ENCODE measurements at regions not wholly inside any gene's neighbourhood (a gene's known extent, or its start where the extent isn't known, plus 50 kb on each side); places are given as distances from the start of the nearest gene placed in this dataset.
"Not testable (repeated sequence)": the region's sequence is repeated elsewhere in the genome, so short reads cannot be mapped to it uniquely, and the experiment has no call there.

DNA sequence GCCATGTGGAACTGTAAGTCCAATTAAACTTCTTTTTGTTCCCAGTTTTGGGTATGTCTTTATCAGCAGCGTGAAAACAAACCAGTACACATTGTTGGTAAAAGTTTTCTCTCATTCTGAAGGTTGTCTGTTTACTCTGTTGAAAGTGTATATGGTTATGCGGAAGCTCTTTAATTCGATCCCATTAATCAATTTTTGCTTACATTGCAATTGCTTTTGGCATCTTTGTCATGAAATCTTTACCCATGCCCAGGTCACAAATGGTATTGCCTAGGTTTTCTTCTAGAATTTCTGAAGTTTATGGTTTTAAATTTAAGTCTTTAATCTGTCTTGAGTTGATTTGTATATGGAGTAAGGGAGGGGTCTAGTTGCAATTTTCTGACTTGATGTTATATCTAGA is 1901.9 kb downstream of the MAT2B start:
- H3K4me1 ChIP-seq (ENCODE audit: control insufficient read depth in 1 of 2, insufficient read depth in 2 of 2, low read length in 2 of 2) = no peaks in the 10 kb centered on the region
- ATAC-seq (ENCODE audit: low FRiP score) (no peak), DNase-seq (no peak)
- H3K27me3 ChIP-seq (ENCODE audit: control insufficient read depth in 1 of 2, insufficient read depth in 2 of 2, low read length in 1 of 2) = no peaks in the 10 kb centered on the region
- intact Hi-C loops (cut with DNase I) = no loop called here
- WGBS, 2 donors = 86 to 88% methylated on average over 3 of the region's 3 CpGs
- no peak overlapping the region for H3K27ac ChIP-seq (ENCODE audit: low read depth in 1 of 2, low read length in 2 of 2)
- H3K36me3 ChIP-seq (ENCODE audit: control insufficient read depth in 1 of 2, insufficient read depth in 2 of 2, low read length in 1 of 2) = no peaks in the 10 kb centered on the region
- H3K9me3 ChIP-seq (ENCODE audit: control insufficient read depth, low read length) = no peaks in the 10 kb centered on the region
- no peak overlapping the region for H3K4me3 ChIP-seq (ENCODE audit: low read length in 2 of 2)

DNA sequence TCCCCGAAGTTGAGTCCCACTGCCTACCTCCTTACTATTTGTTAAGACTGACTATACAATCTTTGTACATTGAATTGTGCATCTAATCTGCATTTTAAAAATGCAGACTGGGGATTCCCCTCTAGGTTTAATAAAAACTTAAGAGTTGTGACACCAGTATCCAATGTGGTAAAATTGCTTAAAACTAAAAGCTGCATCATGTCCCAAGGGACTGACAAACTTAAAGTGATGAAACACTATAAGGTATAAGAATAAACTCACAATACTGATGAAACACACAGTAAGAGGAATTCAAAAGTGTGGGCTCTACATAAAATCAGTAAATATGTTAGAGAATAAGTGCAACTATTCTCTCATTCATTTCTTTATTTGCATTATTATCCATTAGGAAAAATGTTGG is 1905.1 kb downstream of the MAT2B start:
- intact Hi-C loops (cut with DNase I) = no loop called here

DNA sequence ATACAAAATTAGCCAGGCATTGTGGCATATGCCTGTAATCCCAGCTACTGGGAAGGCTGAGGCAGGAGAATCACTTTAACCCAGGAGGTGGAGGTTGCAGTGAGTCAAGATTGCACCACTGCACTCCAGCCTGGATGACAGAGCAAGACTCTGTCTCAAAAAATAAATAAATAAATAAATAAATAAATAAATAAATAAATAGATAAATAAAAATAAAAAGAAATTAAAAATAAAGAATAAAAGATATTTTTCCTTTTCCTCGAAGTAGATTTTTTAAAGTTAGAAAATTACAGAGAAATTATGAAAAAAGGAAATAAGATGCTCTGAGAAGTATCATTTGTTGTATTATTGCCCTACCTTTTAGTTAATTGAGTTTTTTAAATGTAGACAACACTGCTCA is 1906.1 kb downstream of the MAT2B start:
- H3K4me3 ChIP-seq (ENCODE audit: low read length in 2 of 2); H3K36me3 ChIP-seq (ENCODE audit: control insufficient read depth in 1 of 2, insufficient read depth in 2 of 2, low read length in 1 of 2); H3K27ac ChIP-seq (ENCODE audit: low read depth in 1 of 2, low read length in 2 of 2); DNase-seq; H3K4me1 ChIP-seq (ENCODE audit: control insufficient read depth in 1 of 2, insufficient read depth in 2 of 2, low read length in 2 of 2); H3K9me3 ChIP-seq (ENCODE audit: control insufficient read depth, low read length); H3K27me3 ChIP-seq (ENCODE audit: control insufficient read depth in 1 of 2, insufficient read depth in 2 of 2, low read length in 1 of 2); ATAC-seq (ENCODE audit: low FRiP score); intact Hi-C loops (cut with DNase I): not testable (repeated sequence)
- 78 to 81% methylated on average over 1 of the region's 1 CpG for WGBS, 2 donors

More for the DNA sequence above, 1905.1 kb downstream of the MAT2B start:
- Histone ChIP-seq H3K9me3 (ENCODE audit: control insufficient read depth, low read length) (no peaks in the 10 kb centered on the region), H3K4me1 (ENCODE audit: control insufficient read depth in 1 of 2, insufficient read depth in 2 of 2, low read length in 2 of 2) (no peaks in the 10 kb centered on the region), H3K36me3 (ENCODE audit: control insufficient read depth in 1 of 2, insufficient read depth in 2 of 2, low read length in 1 of 2) (no peaks in the 10 kb centered on the region), H3K27ac (ENCODE audit: low read depth in 1 of 2, low read length in 2 of 2) (no peak overlapping the region), H3K4me3 (ENCODE audit: low read length in 2 of 2) (no peak overlapping the region), H3K27me3 (ENCODE audit: control insufficient read depth in 1 of 2, insufficient read depth in 2 of 2, low read length in 1 of 2) (no peaks in the 10 kb centered on the region)
- ATAC-seq (ENCODE audit: low FRiP score) (no peak), DNase-seq (no peak)
- 93 to 97% methylated on average over 1 of the region's 1 CpG for WGBS, 2 donors

- H3K27me3 ChIP-seq (ENCODE audit: control insufficient read depth in 1 of 2, insufficient read depth in 2 of 2, low read length in 1 of 2) = no peaks in the 10 kb centered on the region
- H3K36me3 ChIP-seq (ENCODE audit: control insufficient read depth in 1 of 2, insufficient read depth in 2 of 2, low read length in 1 of 2) = no peaks in the 10 kb centered on the region
- H3K4me3 ChIP-seq (ENCODE audit: low read length in 2 of 2) = no peak overlapping the region
- H3K9me3 ChIP-seq (ENCODE audit: control insufficient read depth, low read length) = no peaks in the 10 kb centered on the region
- 71 to 77% methylated on average over 4 of the region's 4 CpGs for WGBS, 2 donors
- ATAC-seq (ENCODE audit: low FRiP score) (no peak), DNase-seq (no peak)
- H3K4me1 ChIP-seq (ENCODE audit: control insufficient read depth in 1 of 2, insufficient read depth in 2 of 2, low read length in 2 of 2) = no peaks in the 10 kb centered on the region
- intact Hi-C loops (cut with DNase I) = no loop called here
- H3K27ac ChIP-seq (ENCODE audit: low read depth in 1 of 2, low read length in 2 of 2) = no peak overlapping the region
Measured at GRCh38 chr5:165420493-165420892, 1915.1 kb downstream of the MAT2B start.

GRCh38 chr5:165423697-165424299 is 1918.4 kb downstream of the MAT2B start:
- Histone ChIP-seq H3K27ac (ENCODE audit: low read depth in 1 of 2, low read length in 2 of 2) (no peak overlapping the region), H3K27me3 (ENCODE audit: control insufficient read depth in 1 of 2, insufficient read depth in 2 of 2, low read length in 1 of 2) (no peaks in the 10 kb centered on the region), H3K36me3 (ENCODE audit: control insufficient read depth in 1 of 2, insufficient read depth in 2 of 2, low read length in 1 of 2) (no peaks in the 10 kb centered on the region), H3K4me3 (ENCODE audit: low read length in 2 of 2) (no peak overlapping the region), H3K9me3 (ENCODE audit: control insufficient read depth, low read length) (no peaks in the 10 kb centered on the region), H3K4me1 (ENCODE audit: control insufficient read depth in 1 of 2, insufficient read depth in 2 of 2, low read length in 2 of 2) (no peaks in the 10 kb centered on the region)
- ATAC-seq (ENCODE audit: low FRiP score) = no peak
- no peak for DNase-seq
- 82% methylated on average over 10 of the region's 10 CpGs for WGBS, 2 donors
- intact Hi-C loops (cut with DNase I) = no loop called here

DNA sequence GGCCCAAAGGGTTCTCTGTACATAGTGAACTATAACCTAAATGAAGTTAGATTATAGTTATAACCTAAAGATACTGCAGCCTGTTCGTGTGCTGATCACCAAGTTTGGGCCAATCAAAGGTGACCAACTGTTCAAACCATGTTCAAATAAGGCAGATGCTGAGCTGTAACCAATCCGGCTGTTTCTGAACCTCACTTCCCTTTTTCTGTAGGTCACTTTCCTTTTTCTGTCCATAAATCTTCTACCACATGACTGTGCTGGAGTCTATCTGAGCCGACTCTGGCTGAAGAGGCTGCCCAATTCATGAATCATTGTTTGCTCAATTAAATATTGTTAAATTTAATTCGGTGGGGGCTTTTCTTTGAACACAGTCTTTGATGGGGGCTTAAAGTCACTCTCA is 1920.2 kb downstream of the MAT2B start:
- Histone ChIP-seq H3K9me3 (ENCODE audit: control insufficient read depth, low read length) (no peaks in the 10 kb centered on the region), H3K27me3 (ENCODE audit: control insufficient read depth in 1 of 2, insufficient read depth in 2 of 2, low read length in 1 of 2) (no peaks in the 10 kb centered on the region), H3K27ac (ENCODE audit: low read depth in 1 of 2, low read length in 2 of 2) (no peak overlapping the region), H3K36me3 (ENCODE audit: control insufficient read depth in 1 of 2, insufficient read depth in 2 of 2, low read length in 1 of 2) (no peaks in the 10 kb centered on the region), H3K4me3 (ENCODE audit: low read length in 2 of 2) (no peak overlapping the region), H3K4me1 (ENCODE audit: control insufficient read depth in 1 of 2, insufficient read depth in 2 of 2, low read length in 2 of 2) (no peaks in the 10 kb centered on the region)
- intact Hi-C loops (cut with DNase I) = no loop called here
- DNase-seq = no peak
- 71% methylated on average over 4 of the region's 4 CpGs for WGBS, 2 donors
- ATAC-seq (ENCODE audit: low FRiP score) = no peak

DNA sequence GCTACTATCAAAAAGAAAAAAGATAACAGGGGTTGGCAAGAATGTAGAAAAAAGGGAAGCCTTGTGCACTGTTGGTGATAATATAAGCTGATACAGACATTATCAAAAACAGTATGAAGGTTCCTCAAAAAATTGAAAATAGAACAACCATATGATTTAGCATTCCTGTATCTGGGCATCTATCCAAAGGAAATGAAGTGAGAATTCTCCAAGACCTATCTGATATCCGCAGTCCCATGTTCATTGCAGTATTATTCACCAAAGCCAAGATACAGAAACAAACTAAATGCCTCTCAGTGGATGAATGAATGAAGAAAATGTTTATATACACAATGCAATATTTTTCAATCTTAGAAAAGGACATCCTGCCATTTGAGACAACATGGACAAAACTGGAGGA is 1943.3 kb downstream of the MAT2B start:
- intact Hi-C loops (cut with DNase I) = no loop called here
- Histone ChIP-seq H3K4me3 (ENCODE audit: low read length in 2 of 2) (no peak overlapping the region), H3K27ac (ENCODE audit: low read depth in 1 of 2, low read length in 2 of 2) (no peak overlapping the region), H3K27me3 (ENCODE audit: control insufficient read depth in 1 of 2, insufficient read depth in 2 of 2, low read length in 1 of 2) (no peaks in the 10 kb centered on the region), H3K9me3 (ENCODE audit: control insufficient read depth, low read length) (peaks cover 2% of the 10 kb centered on the region), H3K36me3 (ENCODE audit: control insufficient read depth in 1 of 2, insufficient read depth in 2 of 2, low read length in 1 of 2) (no peaks in the 10 kb centered on the region), H3K4me1 (ENCODE audit: control insufficient read depth in 1 of 2, insufficient read depth in 2 of 2, low read length in 2 of 2) (no peaks in the 10 kb centered on the region)
- ATAC-seq (ENCODE audit: low FRiP score) = no peak
- 6 to 7% methylated on average over 1 of the region's 1 CpG for WGBS, 2 donors
- DNase-seq = no peak

- Histone ChIP-seq H3K27me3 (ENCODE audit: control insufficient read depth in 1 of 2, insufficient read depth in 2 of 2, low read length in 1 of 2) (no peaks in the 10 kb centered on the region), H3K9me3 (ENCODE audit: control insufficient read depth, low read length) (no peaks in the 10 kb centered on the region), H3K36me3 (ENCODE audit: control insufficient read depth in 1 of 2, insufficient read depth in 2 of 2, low read length in 1 of 2) (no peaks in the 10 kb centered on the region), H3K27ac (ENCODE audit: low read depth in 1 of 2, low read length in 2 of 2) (no peak overlapping the region), H3K4me3 (ENCODE audit: low read length in 2 of 2) (no peak overlapping the region), H3K4me1 (ENCODE audit: control insufficient read depth in 1 of 2, insufficient read depth in 2 of 2, low read length in 2 of 2) (no peaks in the 10 kb centered on the region)
- no peak for DNase-seq
- intact Hi-C loops (cut with DNase I) = no loop called here
- no peak for ATAC-seq (ENCODE audit: low FRiP score)
- WGBS, 2 donors = 11% methylated on average over 5 of the region's 5 CpGs
Measured at GRCh38 chr5:165457859-165458481, 1952.6 kb downstream of the MAT2B start.

DNA sequence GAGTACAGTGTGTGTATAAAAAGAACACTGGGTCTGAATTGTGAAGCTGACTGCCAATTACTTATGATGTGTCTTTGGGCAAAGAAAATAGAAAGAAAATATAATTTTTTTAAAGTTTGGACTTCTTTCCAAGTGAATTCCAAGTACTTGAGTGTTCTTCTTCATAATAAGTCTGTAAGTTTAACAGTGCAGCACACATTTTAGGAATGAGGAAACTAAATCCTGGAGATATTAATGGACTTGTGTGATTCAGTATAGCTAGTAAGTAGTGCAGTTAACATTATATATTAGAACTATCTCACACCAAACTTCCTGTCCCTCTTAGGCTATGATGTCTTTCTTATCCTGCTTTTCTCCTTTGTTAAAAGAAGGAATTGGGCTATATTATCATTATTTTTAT is 1953.8 kb downstream of the MAT2B start:
- ATAC-seq (ENCODE audit: low FRiP score) (no peak), DNase-seq (no peak)
- intact Hi-C loops (cut with DNase I) = no loop called here
- H3K27ac ChIP-seq (ENCODE audit: low read depth in 1 of 2, low read length in 2 of 2) = no peak overlapping the region
- no peak overlapping the region for H3K4me3 ChIP-seq (ENCODE audit: low read length in 2 of 2)
- no peaks in the 10 kb centered on the region for H3K27me3 ChIP-seq (ENCODE audit: control insufficient read depth in 1 of 2, insufficient read depth in 2 of 2, low read length in 1 of 2)
- no peaks in the 10 kb centered on the region for H3K4me1 ChIP-seq (ENCODE audit: control insufficient read depth in 1 of 2, insufficient read depth in 2 of 2, low read length in 2 of 2)
- no peaks in the 10 kb centered on the region for H3K36me3 ChIP-seq (ENCODE audit: control insufficient read depth in 1 of 2, insufficient read depth in 2 of 2, low read length in 1 of 2)
- no peaks in the 10 kb centered on the region for H3K9me3 ChIP-seq (ENCODE audit: control insufficient read depth, low read length)

All from aorta (tissue), 5 donors.